ENCODE measurements at regions not wholly inside any gene's neighbourhood (a gene's known extent, or its start where the extent isn't known, plus 50 kb on each side); places are given as distances from the start of the nearest gene placed in this dataset.

- Mint-ChIP-seq H3K9me3 (no peaks in the 10 kb centered on the region; a peak in 1 of 5 replicates), H3K27me3 (ENCODE audit: low read depth) (peaks cover 2% of the 10 kb centered on the region; the same call in 1 of the 2 replicates)
Observed at GRCh38 chr11:15780837-15781236, 575.5 kb downstream of the SOX6 start.

More at GRCh38 chr11:15780837-15781236, 575.5 kb downstream of the SOX6 start:
- Histone ChIP-seq H3K27me3 (ENCODE audit: insufficient read depth, low read length) (no peaks in the 10 kb centered on the region), H2AK5ac (ENCODE audit: insufficient read length, low read length) (no peak overlapping the region), H4K91ac (ENCODE audit: insufficient read length, low read depth, low read length) (no peak overlapping the region), H3K79me2 (ENCODE audit: insufficient read depth, low read length) (no peaks in the 10 kb centered on the region), H4K8ac (replicated peaks; ENCODE audit: insufficient read length, low read depth, low read length) (no peak overlapping the region), H3K9me3 (ENCODE audit: control insufficient read depth, low read depth, low read length) (no peaks in the 10 kb centered on the region), H3K56ac (ENCODE audit: insufficient read length, low read depth, low read length) (no peak overlapping the region), H3K4me1 (ENCODE audit: insufficient read depth, low read length) (no peaks in the 10 kb centered on the region), H4K20me1 (ENCODE audit: control insufficient read depth, insufficient read depth, insufficient read length) (no peaks in the 10 kb centered on the region), H2BK5ac (ENCODE audit: insufficient read length, low read length) (no peak overlapping the region), H4K5ac (ENCODE audit: insufficient read length, low read depth, low read length) (no peak overlapping the region), H3K79me1 (ENCODE audit: insufficient read depth, low read depth, low read length, poor library complexity, severe bottlenecking) (no peaks in the 10 kb centered on the region), H3K23me2 (ENCODE audit: insufficient read length, low read depth, low read length, poor library complexity, severe bottlenecking) (no peaks in the 10 kb centered on the region), H2AFZ (ENCODE audit: low read length) (no peak overlapping the region), H3K9ac (ENCODE audit: extremely low read depth, insufficient read length, low read length) (no peak overlapping the region), H2BK15ac (ENCODE audit: low read depth, low read length) (no peak overlapping the region), H2BK20ac (ENCODE audit: low read depth, low read length, poor library complexity, severe bottlenecking) (no peak overlapping the region), H3K23ac (ENCODE audit: insufficient read length, low read depth, low read length) (no peak overlapping the region), H2BK120ac (ENCODE audit: low read depth, low read length, poor library complexity, severe bottlenecking) (no peak overlapping the region), H3K4ac (ENCODE audit: low read depth, low read length) (no peak overlapping the region), H3K14ac (ENCODE audit: insufficient read depth, low read length) (no peak overlapping the region), H3K27ac (ENCODE audit: insufficient read length, low read depth, low read length) (no peak overlapping the region), H3K18ac (ENCODE audit: insufficient read length, low read depth, low read length) (no peak overlapping the region), H3K4me2 (ENCODE audit: insufficient read depth, insufficient read length, low read length) (no peak overlapping the region), H3T11ph (ENCODE audit: low read length) (no peak overlapping the region), H2BK12ac (ENCODE audit: insufficient read length, low read depth, low read length) (no peak overlapping the region)
- TF ChIP-seq, protein P1, sequence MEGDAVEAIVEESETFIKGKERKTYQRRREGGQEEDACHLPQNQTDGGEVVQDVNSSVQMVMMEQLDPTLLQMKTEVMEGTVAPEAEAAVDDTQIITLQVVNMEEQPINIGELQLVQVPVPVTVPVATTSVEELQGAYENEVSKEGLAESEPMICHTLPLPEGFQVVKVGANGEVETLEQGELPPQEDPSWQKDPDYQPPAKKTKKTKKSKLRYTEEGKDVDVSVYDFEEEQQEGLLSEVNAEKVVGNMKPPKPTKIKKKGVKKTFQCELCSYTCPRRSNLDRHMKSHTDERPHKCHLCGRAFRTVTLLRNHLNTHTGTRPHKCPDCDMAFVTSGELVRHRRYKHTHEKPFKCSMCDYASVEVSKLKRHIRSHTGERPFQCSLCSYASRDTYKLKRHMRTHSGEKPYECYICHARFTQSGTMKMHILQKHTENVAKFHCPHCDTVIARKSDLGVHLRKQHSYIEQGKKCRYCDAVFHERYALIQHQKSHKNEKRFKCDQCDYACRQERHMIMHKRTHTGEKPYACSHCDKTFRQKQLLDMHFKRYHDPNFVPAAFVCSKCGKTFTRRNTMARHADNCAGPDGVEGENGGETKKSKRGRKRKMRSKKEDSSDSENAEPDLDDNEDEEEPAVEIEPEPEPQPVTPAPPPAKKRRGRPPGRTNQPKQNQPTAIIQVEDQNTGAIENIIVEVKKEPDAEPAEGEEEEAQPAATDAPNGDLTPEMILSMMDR (conservative IDR thresholded peaks at IDR 0.05): no peak
- no peak overlapping the region for H3K4me3 Mint-ChIP-seq
- H3K27ac Mint-ChIP-seq: no peak overlapping the region
- H3K36me3 Mint-ChIP-seq (ENCODE audit: insufficient read depth in 1 of 3, low read depth in 3 of 3): no peaks in the 10 kb centered on the region
- H3K4me1 Mint-ChIP-seq: peaks cover 7 to 15% of the 10 kb centered on the region in 2 experiments; a peak in 3 of 4 replicates
- no peak for DNase-seq
- no CpG with 5 or more reads among the region's 2 CpGs for WGBS (ENCODE audit: extremely low coverage, insufficient read length, low lambda C conversion rate)

Data from H9 (cell line).